ENCODE measurements at regions not wholly inside any gene's neighbourhood (a gene's known extent, or its start where the extent isn't known, plus 50 kb on each side); places are given as distances from the start of the nearest gene placed in this dataset.

DNA sequence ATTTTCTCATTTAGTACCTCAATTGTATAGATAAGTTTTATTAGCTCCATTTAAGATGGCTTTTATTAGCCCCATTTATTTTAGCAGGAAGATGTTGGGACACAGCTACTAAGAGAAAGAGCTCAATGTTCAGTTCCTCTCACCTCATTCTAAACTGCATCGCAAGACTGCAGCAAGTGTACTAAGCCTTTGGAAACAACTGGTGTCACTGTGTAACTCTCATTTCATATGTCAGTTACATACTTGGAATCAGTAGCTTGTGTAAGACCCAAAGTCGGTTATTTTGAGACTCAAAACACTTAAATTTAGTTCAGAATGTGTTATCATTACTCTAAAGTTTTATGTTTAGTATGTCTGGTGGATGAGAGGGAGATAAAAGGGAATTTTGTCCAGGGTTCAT, 482.9 kb downstream of the BMP2 start:
- no peak for TF ChIP-seq ESRRG (CRISPR knock-in tag; IDR thresholded peaks at IDR 0.05)
- TF ChIP-seq, protein P1, sequence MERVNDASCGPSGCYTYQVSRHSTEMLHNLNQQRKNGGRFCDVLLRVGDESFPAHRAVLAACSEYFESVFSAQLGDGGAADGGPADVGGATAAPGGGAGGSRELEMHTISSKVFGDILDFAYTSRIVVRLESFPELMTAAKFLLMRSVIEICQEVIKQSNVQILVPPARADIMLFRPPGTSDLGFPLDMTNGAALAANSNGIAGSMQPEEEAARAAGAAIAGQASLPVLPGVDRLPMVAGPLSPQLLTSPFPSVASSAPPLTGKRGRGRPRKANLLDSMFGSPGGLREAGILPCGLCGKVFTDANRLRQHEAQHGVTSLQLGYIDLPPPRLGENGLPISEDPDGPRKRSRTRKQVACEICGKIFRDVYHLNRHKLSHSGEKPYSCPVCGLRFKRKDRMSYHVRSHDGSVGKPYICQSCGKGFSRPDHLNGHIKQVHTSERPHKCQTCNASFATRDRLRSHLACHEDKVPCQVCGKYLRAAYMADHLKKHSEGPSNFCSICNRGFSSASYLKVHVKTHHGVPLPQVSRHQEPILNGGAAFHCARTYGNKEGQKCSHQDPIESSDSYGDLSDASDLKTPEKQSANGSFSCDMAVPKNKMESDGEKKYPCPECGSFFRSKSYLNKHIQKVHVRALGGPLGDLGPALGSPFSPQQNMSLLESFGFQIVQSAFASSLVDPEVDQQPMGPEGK (CRISPR knock-in tag; IDR thresholded peaks at IDR 0.05; ENCODE audit: borderline replicate concordance), result no peak
- TF ChIP-seq PPARA (CRISPR knock-in tag; IDR thresholded peaks at IDR 0.05; ENCODE audit: borderline replicate concordance), result no peak
- no peak for TF ChIP-seq ZC3H10 (CRISPR knock-in tag; IDR thresholded peaks at IDR 0.05)
- TF ChIP-seq TOX (CRISPR knock-in tag; IDR thresholded peaks at IDR 0.05; ENCODE audit: borderline replicate concordance), result no peak
- no peak for TF ChIP-seq ZFP3 (CRISPR knock-in tag; IDR thresholded peaks at IDR 0.05)
- TF ChIP-seq GLIS3 (CRISPR knock-in tag; IDR thresholded peaks at IDR 0.05), result no peak
- TF ChIP-seq, protein P2, sequence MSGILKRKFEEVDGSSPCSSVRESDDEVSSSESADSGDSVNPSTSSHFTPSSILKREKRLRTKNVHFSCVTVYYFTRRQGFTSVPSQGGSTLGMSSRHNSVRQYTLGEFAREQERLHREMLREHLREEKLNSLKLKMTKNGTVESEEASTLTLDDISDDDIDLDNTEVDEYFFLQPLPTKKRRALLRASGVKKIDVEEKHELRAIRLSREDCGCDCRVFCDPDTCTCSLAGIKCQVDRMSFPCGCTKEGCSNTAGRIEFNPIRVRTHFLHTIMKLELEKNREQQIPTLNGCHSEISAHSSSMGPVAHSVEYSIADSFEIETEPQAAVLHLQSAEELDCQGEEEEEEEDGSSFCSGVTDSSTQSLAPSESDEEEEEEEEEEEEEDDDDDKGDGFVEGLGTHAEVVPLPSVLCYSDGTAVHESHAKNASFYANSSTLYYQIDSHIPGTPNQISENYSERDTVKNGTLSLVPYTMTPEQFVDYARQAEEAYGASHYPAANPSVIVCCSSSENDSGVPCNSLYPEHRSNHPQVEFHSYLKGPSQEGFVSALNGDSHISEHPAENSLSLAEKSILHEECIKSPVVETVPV (CRISPR knock-in tag; IDR thresholded peaks at IDR 0.05), result no peak
- TF ChIP-seq BACH2 (CRISPR knock-in tag; IDR thresholded peaks at IDR 0.05; ENCODE audit: borderline replicate concordance), result no peak
- TF ChIP-seq RARB (CRISPR knock-in tag; IDR thresholded peaks at IDR 0.05), result no peak
- TF ChIP-seq, protein P3, sequence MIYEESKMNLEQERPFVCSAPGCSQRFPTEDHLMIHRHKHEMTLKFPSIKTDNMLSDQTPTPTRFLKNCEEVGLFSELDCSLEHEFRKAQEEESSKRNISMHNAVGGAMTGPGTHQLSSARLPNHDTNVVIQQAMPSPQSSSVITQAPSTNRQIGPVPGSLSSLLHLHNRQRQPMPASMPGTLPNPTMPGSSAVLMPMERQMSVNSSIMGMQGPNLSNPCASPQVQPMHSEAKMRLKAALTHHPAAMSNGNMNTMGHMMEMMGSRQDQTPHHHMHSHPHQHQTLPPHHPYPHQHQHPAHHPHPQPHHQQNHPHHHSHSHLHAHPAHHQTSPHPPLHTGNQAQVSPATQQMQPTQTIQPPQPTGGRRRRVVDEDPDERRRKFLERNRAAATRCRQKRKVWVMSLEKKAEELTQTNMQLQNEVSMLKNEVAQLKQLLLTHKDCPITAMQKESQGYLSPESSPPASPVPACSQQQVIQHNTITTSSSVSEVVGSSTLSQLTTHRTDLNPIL (CRISPR knock-in tag; IDR thresholded peaks at IDR 0.05; ENCODE audit: low read depth), result no peak
- TF ChIP-seq ARNTL (CRISPR knock-in tag; IDR thresholded peaks at IDR 0.05; ENCODE audit: borderline replicate concordance, low read depth), result no peak
- no peak for TF ChIP-seq TCF4 (CRISPR knock-in tag; IDR thresholded peaks at IDR 0.05; ENCODE audit: borderline replicate concordance)
- TF ChIP-seq ZNF8 (CRISPR knock-in tag; IDR thresholded peaks at IDR 0.05), result no peak
- TF ChIP-seq, protein P4, sequence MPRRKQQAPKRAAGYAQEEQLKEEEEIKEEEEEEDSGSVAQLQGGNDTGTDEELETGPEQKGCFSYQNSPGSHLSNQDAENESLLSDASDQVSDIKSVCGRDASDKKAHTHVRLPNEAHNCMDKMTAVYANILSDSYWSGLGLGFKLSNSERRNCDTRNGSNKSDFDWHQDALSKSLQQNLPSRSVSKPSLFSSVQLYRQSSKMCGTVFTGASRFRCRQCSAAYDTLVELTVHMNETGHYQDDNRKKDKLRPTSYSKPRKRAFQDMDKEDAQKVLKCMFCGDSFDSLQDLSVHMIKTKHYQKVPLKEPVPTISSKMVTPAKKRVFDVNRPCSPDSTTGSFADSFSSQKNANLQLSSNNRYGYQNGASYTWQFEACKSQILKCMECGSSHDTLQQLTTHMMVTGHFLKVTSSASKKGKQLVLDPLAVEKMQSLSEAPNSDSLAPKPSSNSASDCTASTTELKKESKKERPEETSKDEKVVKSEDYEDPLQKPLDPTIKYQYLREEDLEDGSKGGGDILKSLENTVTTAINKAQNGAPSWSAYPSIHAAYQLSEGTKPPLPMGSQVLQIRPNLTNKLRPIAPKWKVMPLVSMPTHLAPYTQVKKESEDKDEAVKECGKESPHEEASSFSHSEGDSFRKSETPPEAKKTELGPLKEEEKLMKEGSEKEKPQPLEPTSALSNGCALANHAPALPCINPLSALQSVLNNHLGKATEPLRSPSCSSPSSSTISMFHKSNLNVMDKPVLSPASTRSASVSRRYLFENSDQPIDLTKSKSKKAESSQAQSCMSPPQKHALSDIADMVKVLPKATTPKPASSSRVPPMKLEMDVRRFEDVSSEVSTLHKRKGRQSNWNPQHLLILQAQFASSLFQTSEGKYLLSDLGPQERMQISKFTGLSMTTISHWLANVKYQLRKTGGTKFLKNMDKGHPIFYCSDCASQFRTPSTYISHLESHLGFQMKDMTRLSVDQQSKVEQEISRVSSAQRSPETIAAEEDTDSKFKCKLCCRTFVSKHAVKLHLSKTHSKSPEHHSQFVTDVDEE (CRISPR knock-in tag; IDR thresholded peaks at IDR 0.05), result no peak
- no peak for TF ChIP-seq CSDC2 (CRISPR knock-in tag; IDR thresholded peaks at IDR 0.05)
- no peak for TF ChIP-seq ZFP30 (CRISPR knock-in tag; IDR thresholded peaks at IDR 0.05)
- TF ChIP-seq OSR1 (CRISPR knock-in tag; IDR thresholded peaks at IDR 0.05), result no peak
- ATAC-seq, result no peak

DNA sequence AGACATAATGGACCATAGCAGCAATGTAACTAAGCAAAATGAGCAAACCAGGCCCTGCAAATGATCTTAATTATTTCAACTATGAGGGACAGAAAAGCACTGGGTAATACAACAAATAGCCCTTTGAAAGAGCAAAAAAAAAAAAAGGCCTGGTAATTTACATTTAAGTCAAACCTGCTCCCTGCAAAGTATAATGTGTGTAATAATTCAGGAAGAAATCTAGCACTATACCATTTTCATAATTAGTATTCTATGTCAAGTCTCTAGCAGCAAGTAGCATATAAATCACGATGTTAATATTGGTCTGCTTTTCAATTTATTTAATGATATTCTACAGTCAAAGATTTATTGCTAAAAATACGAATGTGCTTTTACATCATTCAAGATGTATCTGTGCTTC, 489.6 kb downstream of the BMP2 start:
- TF ChIP-seq, protein P5, sequence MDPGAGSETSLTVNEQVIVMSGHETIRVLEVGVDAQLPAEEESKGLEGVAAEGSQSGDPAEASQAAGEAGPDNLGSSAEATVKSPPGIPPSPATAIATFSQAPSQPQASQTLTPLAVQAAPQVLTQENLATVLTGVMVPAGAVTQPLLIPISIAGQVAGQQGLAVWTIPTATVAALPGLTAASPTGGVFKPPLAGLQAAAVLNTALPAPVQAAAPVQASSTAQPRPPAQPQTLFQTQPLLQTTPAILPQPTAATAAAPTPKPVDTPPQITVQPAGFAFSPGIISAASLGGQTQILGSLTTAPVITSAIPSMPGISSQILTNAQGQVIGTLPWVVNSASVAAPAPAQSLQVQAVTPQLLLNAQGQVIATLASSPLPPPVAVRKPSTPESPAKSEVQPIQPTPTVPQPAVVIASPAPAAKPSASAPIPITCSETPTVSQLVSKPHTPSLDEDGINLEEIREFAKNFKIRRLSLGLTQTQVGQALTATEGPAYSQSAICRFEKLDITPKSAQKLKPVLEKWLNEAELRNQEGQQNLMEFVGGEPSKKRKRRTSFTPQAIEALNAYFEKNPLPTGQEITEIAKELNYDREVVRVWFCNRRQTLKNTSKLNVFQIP (CRISPR knock-in tag; IDR thresholded peaks at IDR 0.05; ENCODE audit: borderline replicate concordance, low read depth), result no peak
- TF ChIP-seq RARB (CRISPR knock-in tag; IDR thresholded peaks at IDR 0.05) (no peak), TOX (CRISPR knock-in tag; IDR thresholded peaks at IDR 0.05; ENCODE audit: borderline replicate concordance) (no peak), ZNF70 (CRISPR knock-in tag; IDR thresholded peaks at IDR 0.05) (no peak), ZFP3 (CRISPR knock-in tag; IDR thresholded peaks at IDR 0.05) (no peak), BACH2 (CRISPR knock-in tag; IDR thresholded peaks at IDR 0.05; ENCODE audit: borderline replicate concordance) (no peak), ESRRG (CRISPR knock-in tag; IDR thresholded peaks at IDR 0.05) (no peak), SNAI2 (CRISPR knock-in tag; IDR thresholded peaks at IDR 0.05) (no peak), CSDC2 (CRISPR knock-in tag; IDR thresholded peaks at IDR 0.05) (no peak), GLIS3 (CRISPR knock-in tag; IDR thresholded peaks at IDR 0.05) (no peak), ZFP30 (CRISPR knock-in tag; IDR thresholded peaks at IDR 0.05) (no peak), OSR1 (CRISPR knock-in tag; IDR thresholded peaks at IDR 0.05) (no peak)
- TF ChIP-seq, protein P3 (CRISPR knock-in tag; IDR thresholded peaks at IDR 0.05; ENCODE audit: low read depth), result no peak
- no peak for ATAC-seq

All from SK-N-SH treated with all-trans-retinoic acid at 6 μM for 48 hours (cell line).